GM21528 (cell line): ENCODE measurements at regions not wholly inside any gene's neighbourhood (a gene's known extent, or its start where the extent isn't known, plus 50 kb on each side); places are given as distances from the start of the nearest gene placed in this dataset.

ENCODE experiments used
- ATAC-seq: cut with Tn5 transposase; IDR thresholded peaks from one replicate; pipeline ENCODE4 v1.9.1; 2021; ENCODE audit warnings: mild to moderate bottlenecking, moderate library complexity; ENCODE audit not compliant: unreplicated experiment, low FRiP score

GRCh38 chr16:73190688-73191659 lies 143.0 kb upstream of the ZFHX3 start:
- no peak for ATAC-seq

GRCh38 chr16:73190256-73190655 lies 142.3 kb upstream of the ZFHX3 start:
- ATAC-seq, result no peak

GRCh38 chr16:73189136-73189535 lies 141.2 kb upstream of the ZFHX3 start:
- ATAC-seq, result no peak

GRCh38 chr16:73186752-73187601 lies 139.0 kb upstream of the ZFHX3 start:
- no peak for ATAC-seq

- ATAC-seq, result no peak
Measured at GRCh38 chr16:73185737-73186136, 137.8 kb upstream of the ZFHX3 start.

- ATAC-seq, result no peak
Measured at GRCh38 chr16:73183611-73184092, 135.7 kb upstream of the ZFHX3 start.

GRCh38 chr16:73179705-73180331 lies 131.9 kb upstream of the ZFHX3 start:
- no peak for ATAC-seq

GRCh38 chr16:73177729-73178295 lies 129.9 kb upstream of the ZFHX3 start:
- no peak for ATAC-seq

- ATAC-seq, result no peak
Measured at GRCh38 chr16:73176577-73177013, 128.7 kb upstream of the ZFHX3 start.

GRCh38 chr16:73172973-73173709 lies 125.2 kb upstream of the ZFHX3 start:
- no peak for ATAC-seq

- no peak for ATAC-seq
Measured at GRCh38 chr16:73172241-73172972, 124.5 kb upstream of the ZFHX3 start.

- no peak for ATAC-seq
Measured at GRCh38 chr16:73171901-73172240, 123.9 kb upstream of the ZFHX3 start.

- ATAC-seq, result no peak
Measured at GRCh38 chr16:73171380-73171779, 123.5 kb upstream of the ZFHX3 start.

GRCh38 chr16:73170612-73171038 lies 122.7 kb upstream of the ZFHX3 start:
- no peak for ATAC-seq

GRCh38 chr16:73166947-73167550 lies 119.1 kb upstream of the ZFHX3 start:
- ATAC-seq, result no peak

- no peak for ATAC-seq
Measured at GRCh38 chr16:73166441-73166851, 118.5 kb upstream of the ZFHX3 start.

- no peak for ATAC-seq
Measured at GRCh38 chr16:73163238-73163815, 115.4 kb upstream of the ZFHX3 start.

GRCh38 chr16:73161977-73162376 lies 114.0 kb upstream of the ZFHX3 start:
- ATAC-seq, result no peak
